Naive B cell (primary cell): ENCODE measurements at regions not wholly inside any gene's neighbourhood (a gene's known extent, or its start where the extent isn't known, plus 50 kb on each side); places are given as distances from the start of the nearest gene placed in this dataset.
"Not testable (repeated sequence)": the region's sequence is repeated elsewhere in the genome, so short reads cannot be mapped to it uniquely, and the experiment has no call there.

Experiments
- ATAC-seq, 2 donors: fragments of 150-1000 bp; cut with Tn5 transposase; 2 replicates each; pipeline ENCODE4 v1.10.0; 2021; ENCODE audit warnings: low read depth in 2 of 2, mild to moderate bottlenecking in 2 of 2, moderate library complexity in 2 of 2
- DNase-seq: peaks from one replicate; pipeline ENCODE4 v3.0.0; 2022
- H3K27ac Mint-ChIP-seq, 6 donors: one replicate each; pipeline ENCODE4 v1.8.0; 2020 to 2022; ENCODE audit warnings: mild to moderate bottlenecking in 6 of 6, mixed read lengths in 6 of 6, moderate library complexity in 5 of 6, inconsistent platforms in 2 of 6
- H3K27me3 Mint-ChIP-seq, 3 donors: one replicate each; pipeline ENCODE4 v1.8.0; 2021 to 2022; ENCODE audit warnings: mixed read lengths in 3 of 3, mild to moderate bottlenecking in 1 of 3
- H3K36me3 Mint-ChIP-seq, 2 donors: one replicate each; pipeline ENCODE4 v1.8.0; 2020 to 2022; ENCODE audit warnings: mixed read lengths in 2 of 2, inconsistent platforms in 1 of 2, mild to moderate bottlenecking in 1 of 2
- H3K4me1 Mint-ChIP-seq, 3 donors: one replicate each; pipeline ENCODE4 v1.8.0; 2020 to 2022; ENCODE audit warnings: mixed read lengths in 3 of 3, inconsistent platforms in 1 of 3, mild to moderate bottlenecking in 1 of 3, moderate library complexity in 1 of 3
- H3K4me3 Mint-ChIP-seq, 8 donors: one replicate each; pipeline ENCODE4 v1.8.0; 2020 to 2022; ENCODE audit warnings: mild to moderate bottlenecking in 8 of 8, mixed read lengths in 8 of 8, moderate library complexity in 8 of 8, inconsistent platforms in 2 of 8
- H3K9me3 Mint-ChIP-seq, 7 donors: one replicate each; pipeline ENCODE4 v1.8.0; 2020 to 2022; ENCODE audit warnings: mixed read lengths in 7 of 7, mild to moderate bottlenecking in 5 of 7, inconsistent platforms in 2 of 7, moderate library complexity in 1 of 7

- peaks cover 0 to 8% (median 0%) of the 10 kb centered on the region in 3 donors for H3K27me3 Mint-ChIP-seq
- H3K4me1 Mint-ChIP-seq, result no peaks in the 10 kb centered on the region
- DNase-seq, result no peak
- H3K9me3 Mint-ChIP-seq, result peaks cover 0 to 13% (median 4%) of the 10 kb centered on the region in 7 donors
- peak overlapping the region in 1 of 8 donors; percentile 17 for H3K4me3 Mint-ChIP-seq
- H3K36me3 Mint-ChIP-seq, result peaks cover 0 to 10% of the 10 kb centered on the region in 2 donors
- no peak for ATAC-seq
- no peak overlapping the region for H3K27ac Mint-ChIP-seq
Observed at GRCh38 chr16:51239196-51239595, 88.1 kb upstream of the SALL1 start.

GRCh38 chr16:51237861-51238378 lies 86.8 kb upstream of the SALL1 start:
- H3K9me3 Mint-ChIP-seq, result peaks cover 0 to 18% (median 4%) of the 10 kb centered on the region in 7 donors
- H3K27ac Mint-ChIP-seq, result no peak overlapping the region
- H3K36me3 Mint-ChIP-seq, result peaks cover 0 to 10% of the 10 kb centered on the region in 2 donors
- DNase-seq (no peak), ATAC-seq (no peak)
- H3K27me3 Mint-ChIP-seq, result peaks cover 0 to 8% (median 0%) of the 10 kb centered on the region in 3 donors
- H3K4me1 Mint-ChIP-seq, result no peaks in the 10 kb centered on the region
- no peak overlapping the region for H3K4me3 Mint-ChIP-seq

- no peaks in the 10 kb centered on the region for H3K4me1 Mint-ChIP-seq
- DNase-seq, result no peak
- H3K36me3 Mint-ChIP-seq, result peaks cover 0 to 10% of the 10 kb centered on the region in 2 donors
- H3K27ac Mint-ChIP-seq, result no peak overlapping the region
- H3K27me3 Mint-ChIP-seq, result peaks cover 0 to 8% (median 0%) of the 10 kb centered on the region in 3 donors
- H3K9me3 Mint-ChIP-seq, result peaks cover 0 to 18% (median 3%) of the 10 kb centered on the region in 7 donors
- H3K4me3 Mint-ChIP-seq, result no peak overlapping the region
- ATAC-seq, result no peak
Observed at GRCh38 chr16:51237207-51237606, 86.1 kb upstream of the SALL1 start.

DNA sequence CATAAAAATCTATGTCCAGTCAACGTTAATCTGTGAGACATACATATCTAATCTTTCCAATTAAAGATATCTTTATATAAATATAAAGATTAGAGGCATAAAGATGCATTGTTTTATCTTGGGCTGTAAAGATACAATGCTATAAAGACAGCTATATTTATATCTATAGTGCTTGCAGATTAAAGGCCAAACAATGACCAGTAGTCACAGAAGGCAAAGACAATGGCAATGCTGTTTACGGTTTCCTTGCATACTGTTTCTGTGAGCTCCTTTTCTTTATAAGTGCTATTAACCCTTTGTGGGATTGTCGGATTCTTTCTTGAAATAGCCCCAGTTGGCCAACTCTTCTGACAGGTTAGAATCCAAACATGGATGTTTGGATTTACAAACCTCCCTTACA lies 85.5 kb upstream of the SALL1 start:
- peaks cover 0 to 8% (median 0%) of the 10 kb centered on the region in 3 donors for H3K27me3 Mint-ChIP-seq
- H3K4me1 Mint-ChIP-seq, result no peaks in the 10 kb centered on the region
- H3K27ac Mint-ChIP-seq, result no peak overlapping the region
- H3K9me3 Mint-ChIP-seq, result peaks cover 0 to 18% (median 3%) of the 10 kb centered on the region in 7 donors
- ATAC-seq (no peak), DNase-seq (no peak)
- no peak overlapping the region for H3K4me3 Mint-ChIP-seq
- peaks cover 0 to 10% of the 10 kb centered on the region in 2 donors for H3K36me3 Mint-ChIP-seq

DNA sequence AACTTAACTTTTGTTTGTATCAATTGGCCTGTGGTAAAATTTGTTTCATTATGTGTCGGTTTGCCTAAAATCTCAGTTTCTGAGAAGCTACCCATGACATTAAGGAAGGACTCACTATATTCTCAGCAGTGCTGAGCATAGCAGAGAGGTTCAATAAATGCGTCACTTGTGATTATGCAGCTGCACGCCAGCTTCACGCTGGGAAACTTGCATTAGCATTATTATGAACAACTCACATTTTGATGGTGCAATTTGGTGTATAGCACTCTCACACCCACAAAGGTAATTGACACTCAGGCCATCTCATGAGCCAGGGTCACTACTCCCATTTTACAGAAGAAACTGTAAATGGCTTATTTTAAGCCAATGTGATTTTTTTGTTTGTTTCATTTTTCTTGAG lies 80.6 kb upstream of the SALL1 start:
- no peak overlapping the region for H3K27ac Mint-ChIP-seq
- H3K4me1 Mint-ChIP-seq, result no peaks in the 10 kb centered on the region
- no peak for DNase-seq
- H3K36me3 Mint-ChIP-seq, result no peaks in the 10 kb centered on the region
- H3K4me3 Mint-ChIP-seq, result no peak overlapping the region
- no peak for ATAC-seq
- H3K27me3 Mint-ChIP-seq, result no peaks in the 10 kb centered on the region
- peaks cover 0 to 10% (median 2%) of the 10 kb centered on the region in 7 donors for H3K9me3 Mint-ChIP-seq

DNA sequence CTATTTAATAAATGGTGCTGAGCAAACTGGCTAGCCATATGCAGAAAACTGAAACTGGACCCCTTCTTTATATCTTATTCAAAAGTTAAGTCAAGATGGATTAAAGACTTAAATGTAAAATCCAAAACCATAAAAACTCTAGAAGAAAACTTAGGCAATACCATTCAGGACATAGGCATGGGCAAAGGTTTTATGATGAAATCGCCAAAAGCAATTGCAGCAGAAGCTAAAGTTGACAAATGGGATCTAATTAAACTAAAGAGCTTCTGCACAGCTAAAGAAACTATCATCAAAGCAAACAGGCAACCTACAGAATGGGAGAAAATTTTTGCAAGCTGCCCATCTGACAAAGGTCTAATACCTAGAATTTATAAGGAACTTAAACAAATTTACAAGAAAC lies 79.0 kb upstream of the SALL1 start:
- not testable (repeated sequence) for H3K4me3 Mint-ChIP-seq, H3K27me3 Mint-ChIP-seq, DNase-seq

DNA sequence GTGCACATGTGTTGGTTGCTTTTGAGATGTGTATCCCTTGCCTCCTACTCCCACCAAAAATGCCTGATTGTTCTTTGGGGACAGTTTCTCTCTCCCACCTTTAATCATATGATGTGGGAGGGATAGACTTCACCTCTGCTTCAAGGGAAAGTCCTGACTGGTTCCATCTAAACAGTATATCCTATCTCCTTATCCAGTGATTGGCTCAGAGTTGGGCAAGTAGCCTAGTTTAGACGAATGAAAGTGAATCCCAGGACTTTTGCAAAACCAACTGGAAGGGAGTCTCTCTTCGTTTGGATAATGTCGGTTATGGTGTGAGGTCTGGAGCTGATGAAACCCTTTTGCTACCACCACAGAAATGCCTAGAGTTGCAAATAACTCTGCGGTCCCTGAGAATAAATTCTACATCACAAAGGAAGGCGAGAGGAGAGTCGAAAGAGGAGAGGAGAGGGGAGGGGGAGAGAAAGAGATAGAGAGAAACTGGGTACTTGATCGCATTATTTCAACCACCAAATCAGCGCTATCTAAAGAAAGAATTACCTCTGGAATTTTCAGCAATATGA lies 77.1 kb upstream of the SALL1 start:
- ATAC-seq (no peak), DNase-seq (no peak)
- Mint-ChIP-seq H3K4me1 (no peaks in the 10 kb centered on the region), H3K27me3 (no peaks in the 10 kb centered on the region), H3K36me3 (no peaks in the 10 kb centered on the region), H3K9me3 (peaks cover 0 to 7% (median 2%) of the 10 kb centered on the region in 7 donors), H3K27ac (peak overlapping the region in 1 of 6 donors; percentile 65), H3K4me3 (no peak overlapping the region)

More for the DNA sequence above, 79.0 kb upstream of the SALL1 start:
- not testable (repeated sequence) for H3K27ac Mint-ChIP-seq, H3K4me1 Mint-ChIP-seq, ATAC-seq, H3K9me3 Mint-ChIP-seq, H3K36me3 Mint-ChIP-seq

GRCh38 chr16:51225878-51226277 lies 74.8 kb upstream of the SALL1 start:
- no peak for ATAC-seq
- Mint-ChIP-seq H3K9me3 (peaks cover 2 to 7% (median 5%) of the 10 kb centered on the region in 7 donors), H3K27ac (no peak overlapping the region), H3K4me1 (no peaks in the 10 kb centered on the region), H3K27me3 (no peaks in the 10 kb centered on the region), H3K4me3 (no peak overlapping the region), H3K36me3 (no peaks in the 10 kb centered on the region)
- DNase-seq, result no peak

DNA sequence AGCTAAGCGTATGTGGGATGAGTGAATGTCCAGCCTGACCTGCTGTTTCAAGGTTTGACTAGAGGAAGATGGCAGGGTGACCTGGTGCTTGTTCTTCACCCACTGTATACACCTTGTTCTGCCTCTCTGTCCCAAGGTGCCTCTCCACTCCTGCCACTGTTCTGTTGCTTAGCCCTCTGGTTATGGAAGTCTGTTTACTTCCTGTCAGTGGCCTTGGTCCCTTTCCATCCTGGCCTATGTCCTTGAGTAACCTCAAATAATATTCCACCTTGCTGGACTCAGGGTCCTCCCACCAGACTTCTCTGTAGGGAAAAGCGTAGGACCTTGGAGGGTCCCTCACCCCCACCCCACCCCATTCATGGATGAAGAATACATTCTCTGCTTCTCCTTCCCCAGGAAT lies 73.2 kb upstream of the SALL1 start:
- Mint-ChIP-seq H3K4me3 (no peak overlapping the region), H3K9me3 (peaks cover 0 to 19% (median 5%) of the 10 kb centered on the region in 7 donors), H3K4me1 (no peaks in the 10 kb centered on the region), H3K36me3 (no peaks in the 10 kb centered on the region), H3K27ac (no peak overlapping the region), H3K27me3 (no peaks in the 10 kb centered on the region)
- DNase-seq (no peak), ATAC-seq (no peak)

DNA sequence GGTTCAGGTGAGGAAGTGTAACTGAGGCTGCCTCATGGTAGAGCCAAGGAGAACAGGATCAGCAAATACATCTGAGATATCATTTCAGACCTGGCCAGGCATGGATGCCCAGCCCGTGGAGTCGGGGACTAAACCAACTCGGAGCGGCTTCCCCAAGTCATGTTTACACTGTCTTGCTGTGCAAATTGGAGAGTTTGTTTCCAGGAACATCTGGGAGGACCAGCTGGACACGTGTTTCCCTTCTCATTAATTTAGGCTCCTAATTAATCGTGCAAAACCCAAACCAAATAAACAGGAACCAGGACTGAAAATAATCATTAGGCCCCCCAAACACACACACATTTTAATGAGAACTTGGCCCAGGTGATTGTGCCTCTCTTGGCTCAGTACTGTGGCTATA lies 70.9 kb upstream of the SALL1 start:
- DNase-seq, result no peak
- Mint-ChIP-seq H3K27ac (no peak overlapping the region), H3K9me3 (peaks cover 5 to 37% (median 16%) of the 10 kb centered on the region in 7 donors), H3K4me3 (no peak overlapping the region), H3K4me1 (no peaks in the 10 kb centered on the region), H3K27me3 (no peaks in the 10 kb centered on the region), H3K36me3 (no peaks in the 10 kb centered on the region)
- no peak for ATAC-seq

DNA sequence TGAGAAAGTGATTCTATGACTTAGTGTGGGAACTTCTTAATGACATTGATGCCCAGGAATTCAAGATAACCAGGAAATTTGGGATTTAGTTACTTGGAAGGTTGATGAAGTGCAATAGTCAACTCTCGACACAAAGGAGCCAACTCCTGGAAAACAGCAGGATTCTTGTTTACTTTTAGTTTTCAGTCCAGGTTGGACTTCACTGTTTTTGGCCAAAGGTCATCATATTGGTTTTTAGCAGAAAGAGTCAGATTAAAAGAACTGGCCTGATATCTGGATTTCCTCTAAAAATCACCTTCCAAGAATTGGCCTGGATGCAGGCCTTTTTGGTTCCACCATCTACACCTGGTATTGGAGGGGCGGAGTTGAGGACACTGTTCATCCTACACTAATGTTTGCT lies 60.1 kb upstream of the SALL1 start:
- Mint-ChIP-seq H3K36me3 (no peaks in the 10 kb centered on the region), H3K4me1 (no peaks in the 10 kb centered on the region), H3K27me3 (no peaks in the 10 kb centered on the region), H3K9me3 (peaks cover 0 to 21% (median 7%) of the 10 kb centered on the region in 7 donors), H3K4me3 (no peak overlapping the region), H3K27ac (no peak overlapping the region)
- ATAC-seq, result no peak
- DNase-seq, result no peak

DNA sequence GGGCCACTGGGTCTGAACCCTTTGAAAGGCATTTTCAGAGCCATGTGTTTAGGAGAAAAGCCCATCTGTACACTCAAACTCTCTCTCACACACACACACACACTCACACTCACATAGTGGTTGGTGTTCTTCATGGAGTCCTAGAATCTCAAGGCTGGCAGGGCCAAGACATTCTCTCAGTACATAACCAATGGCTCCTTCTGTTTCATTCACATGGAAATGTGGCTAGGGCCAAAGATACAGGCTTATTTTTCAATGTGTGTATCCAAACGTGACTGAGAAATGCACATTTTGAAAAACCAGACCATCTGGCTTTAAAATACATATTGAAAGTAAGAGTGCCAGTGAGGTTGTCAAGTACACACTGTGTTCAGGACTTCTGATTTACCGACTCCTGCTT lies 59.0 kb upstream of the SALL1 start:
- no peaks in the 10 kb centered on the region for H3K36me3 Mint-ChIP-seq
- H3K27me3 Mint-ChIP-seq, result no peaks in the 10 kb centered on the region
- no peak overlapping the region for H3K27ac Mint-ChIP-seq
- ATAC-seq, result no peak
- peaks cover 0 to 11% (median 3%) of the 10 kb centered on the region in 7 donors for H3K9me3 Mint-ChIP-seq
- H3K4me1 Mint-ChIP-seq, result no peaks in the 10 kb centered on the region
- no peak overlapping the region for H3K4me3 Mint-ChIP-seq
- no peak for DNase-seq

DNA sequence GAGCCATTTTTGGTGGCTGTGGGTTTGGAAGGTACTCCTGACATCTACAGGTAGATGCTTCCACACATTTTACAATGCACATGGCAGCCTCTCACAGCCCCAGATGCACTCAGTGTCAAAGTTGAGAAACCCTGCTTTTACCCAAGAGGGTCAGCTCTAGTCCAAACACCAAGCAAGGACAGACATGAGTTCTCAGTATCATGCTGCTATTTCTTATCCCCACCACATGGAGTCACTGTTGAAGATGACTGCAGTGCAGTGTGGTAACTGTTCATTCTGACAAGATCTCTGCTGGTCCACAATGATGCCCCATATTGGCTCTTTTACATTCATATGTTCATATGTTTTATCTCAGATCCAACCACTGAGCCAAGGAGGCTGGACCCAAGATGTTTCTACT lies 50.5 kb upstream of the SALL1 start:
- DNase-seq (no peak), ATAC-seq (no peak)
- no peak overlapping the region for H3K27ac Mint-ChIP-seq
- H3K4me3 Mint-ChIP-seq, result no peak overlapping the region
- H3K9me3 Mint-ChIP-seq, result peaks cover 6 to 33% (median 14%) of the 10 kb centered on the region in 7 donors
- no peaks in the 10 kb centered on the region for H3K36me3 Mint-ChIP-seq
- no peaks in the 10 kb centered on the region for H3K27me3 Mint-ChIP-seq
- no peaks in the 10 kb centered on the region for H3K4me1 Mint-ChIP-seq
